BE2C (cell line): ENCODE measurements at regions not wholly inside any gene's neighbourhood (a gene's known extent, or its start where the extent isn't known, plus 50 kb on each side); places are given as distances from the start of the nearest gene placed in this dataset.
"Not testable (repeated sequence)": the region's sequence is repeated elsewhere in the genome, so short reads cannot be mapped to it uniquely, and the experiment has no call there.

ENCODE experiments used
- DNase-seq: peaks from one replicate; pipeline ENCODE4 v3.0.0-alpha.2; 2020
- H3K27me3 ChIP-seq: fragments of 250-450 bp; sonication (Bioruptor Pico); 2 replicates; pipeline ENCODE4 v1.5.1; 2020; ENCODE audit warnings: mild to moderate bottlenecking
- H3K36me3 ChIP-seq: fragments of 250-450 bp; sonication (Bioruptor Pico); 2 replicates; pipeline ENCODE4 v1.5.1; 2020; ENCODE audit warnings: mild to moderate bottlenecking
- H3K4me1 ChIP-seq: fragments of 250-450 bp; sonication (Bioruptor Pico); 2 replicates; pipeline ENCODE4 v1.5.1; 2020
- H3K4me3 ChIP-seq: 2 replicates; pipeline ENCODE4 v1.5.1; 2011; ENCODE audit warnings: low read depth, low read length
- H3K9me3 ChIP-seq: fragments of 250-450 bp; sonication (Bioruptor Pico); 2 replicates; pipeline ENCODE4 v1.5.1; 2020
- TF ChIP-seq, protein P1 (sequence below): IDR thresholded peaks from 2 replicates; pipeline ENCODE4 v1.5.1; 2012; ENCODE audit warnings: mild to moderate bottlenecking, low read depth, low read length

DNA sequence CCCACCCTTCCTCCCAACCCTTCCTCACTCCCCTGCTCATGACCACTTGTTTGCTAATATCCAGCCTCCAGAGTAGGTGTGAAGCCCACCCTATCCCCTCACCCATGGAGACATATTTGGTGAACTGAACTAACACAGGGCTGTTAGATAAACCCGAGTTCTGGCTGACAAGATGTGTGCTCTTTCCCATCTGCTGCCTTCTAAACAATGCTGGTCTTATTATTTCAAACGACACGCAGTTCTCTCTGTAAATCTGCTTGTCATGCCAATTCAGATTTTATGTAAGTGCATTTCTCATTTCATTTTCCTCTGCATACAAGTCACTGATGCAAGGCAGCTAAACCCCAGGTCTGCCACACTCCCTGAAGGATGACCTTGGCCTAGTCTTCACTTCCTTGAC lies 343.0 kb upstream of the CDH5 start:
- Histone ChIP-seq H3K4me3 (no peak overlapping the region), H3K9me3 (no peaks in the 10 kb centered on the region), H3K27me3 (no peaks in the 10 kb centered on the region), H3K36me3 (no peaks in the 10 kb centered on the region), H3K4me1 (no peaks in the 10 kb centered on the region)
- no peak for DNase-seq
- TF ChIP-seq, protein P1, sequence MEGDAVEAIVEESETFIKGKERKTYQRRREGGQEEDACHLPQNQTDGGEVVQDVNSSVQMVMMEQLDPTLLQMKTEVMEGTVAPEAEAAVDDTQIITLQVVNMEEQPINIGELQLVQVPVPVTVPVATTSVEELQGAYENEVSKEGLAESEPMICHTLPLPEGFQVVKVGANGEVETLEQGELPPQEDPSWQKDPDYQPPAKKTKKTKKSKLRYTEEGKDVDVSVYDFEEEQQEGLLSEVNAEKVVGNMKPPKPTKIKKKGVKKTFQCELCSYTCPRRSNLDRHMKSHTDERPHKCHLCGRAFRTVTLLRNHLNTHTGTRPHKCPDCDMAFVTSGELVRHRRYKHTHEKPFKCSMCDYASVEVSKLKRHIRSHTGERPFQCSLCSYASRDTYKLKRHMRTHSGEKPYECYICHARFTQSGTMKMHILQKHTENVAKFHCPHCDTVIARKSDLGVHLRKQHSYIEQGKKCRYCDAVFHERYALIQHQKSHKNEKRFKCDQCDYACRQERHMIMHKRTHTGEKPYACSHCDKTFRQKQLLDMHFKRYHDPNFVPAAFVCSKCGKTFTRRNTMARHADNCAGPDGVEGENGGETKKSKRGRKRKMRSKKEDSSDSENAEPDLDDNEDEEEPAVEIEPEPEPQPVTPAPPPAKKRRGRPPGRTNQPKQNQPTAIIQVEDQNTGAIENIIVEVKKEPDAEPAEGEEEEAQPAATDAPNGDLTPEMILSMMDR, result no peak

DNA sequence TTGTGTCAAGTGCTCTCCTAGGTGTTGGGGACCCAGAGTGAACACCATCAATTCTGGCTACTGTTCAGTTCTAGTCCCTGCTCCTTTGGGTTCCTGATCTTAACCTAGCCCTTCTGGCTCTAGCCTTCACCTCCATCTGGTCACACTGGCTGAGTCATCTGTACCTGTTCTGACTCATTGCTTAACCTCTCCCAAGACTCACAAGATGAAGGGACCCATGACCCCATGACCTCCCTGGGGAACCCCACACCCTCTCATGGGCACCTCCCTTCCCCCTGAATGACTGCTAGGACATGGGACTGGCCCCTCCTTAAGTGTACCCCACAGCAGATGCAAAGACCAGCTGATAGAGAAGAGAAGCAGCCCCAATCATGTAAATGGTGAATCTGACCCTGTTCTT lies 345.8 kb upstream of the CDH5 start:
- TF ChIP-seq, protein P1, result no peak
- Histone ChIP-seq H3K9me3 (no peaks in the 10 kb centered on the region), H3K27me3 (no peaks in the 10 kb centered on the region), H3K4me1 (no peaks in the 10 kb centered on the region), H3K4me3 (no peak overlapping the region), H3K36me3 (no peaks in the 10 kb centered on the region)
- no peak for DNase-seq

DNA sequence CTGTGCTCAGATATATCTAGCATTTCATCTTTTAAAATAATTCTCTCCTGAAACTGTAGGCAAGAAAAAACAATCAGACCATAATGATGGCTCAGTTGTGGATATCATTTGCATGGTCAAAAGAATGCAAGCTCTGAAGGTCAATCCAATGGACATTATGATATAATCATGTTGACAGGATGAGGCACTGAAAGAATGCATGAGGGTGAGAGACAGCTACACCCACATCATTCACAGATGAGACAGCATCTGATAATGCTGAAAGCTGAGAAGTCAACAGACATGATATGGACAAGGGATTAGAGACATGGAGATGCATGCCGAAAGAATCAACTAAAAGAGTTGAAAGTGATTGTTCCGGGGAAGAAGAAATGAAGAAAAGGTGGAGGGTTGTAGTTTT lies 346.4 kb upstream of the CDH5 start:
- Histone ChIP-seq H3K9me3 (no peaks in the 10 kb centered on the region), H3K4me1 (no peaks in the 10 kb centered on the region), H3K36me3 (no peaks in the 10 kb centered on the region), H3K4me3 (no peak overlapping the region), H3K27me3 (no peaks in the 10 kb centered on the region)
- no peak for DNase-seq
- TF ChIP-seq, protein P1, result no peak

DNA sequence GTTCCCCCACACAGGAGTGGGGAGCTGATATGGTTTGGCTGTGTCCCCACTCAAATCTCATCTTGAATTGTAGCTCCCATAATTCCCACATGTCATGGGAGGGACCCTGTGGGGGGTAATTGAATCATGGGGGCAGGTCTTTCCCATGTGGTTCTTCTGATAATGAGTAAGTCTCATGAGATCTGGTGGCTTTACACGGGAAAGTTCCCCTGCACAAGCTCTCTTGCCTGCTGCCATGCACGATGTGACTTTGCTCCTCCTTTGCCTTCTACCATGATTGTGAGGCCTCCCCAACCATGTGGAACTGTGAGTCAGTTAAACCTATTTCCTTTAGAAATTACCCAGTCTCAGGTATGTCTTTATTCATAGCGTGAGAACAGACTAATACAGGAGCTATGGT lies 347.0 kb upstream of the CDH5 start:
- not testable (repeated sequence) for H3K36me3 ChIP-seq, DNase-seq, H3K27me3 ChIP-seq, H3K4me1 ChIP-seq, H3K4me3 ChIP-seq, H3K9me3 ChIP-seq

DNA sequence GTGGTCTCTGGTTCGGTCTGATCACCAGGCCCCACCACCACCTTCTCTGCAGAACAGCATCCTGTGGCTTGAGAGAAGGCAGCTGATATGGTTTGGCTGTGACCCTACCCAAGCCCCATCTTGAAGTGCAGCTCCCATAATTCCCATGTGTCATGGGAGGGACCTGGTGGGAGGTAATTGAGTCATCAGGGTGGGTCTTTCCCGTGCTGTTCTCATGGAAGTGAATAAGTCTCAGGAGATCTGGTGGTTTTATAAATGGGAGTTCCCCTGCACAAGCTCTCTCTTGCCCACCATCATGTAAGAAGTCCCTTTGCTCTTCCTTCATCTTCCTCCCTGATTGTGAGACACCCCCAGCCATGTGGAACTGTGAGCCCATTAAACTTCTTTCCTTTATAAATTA lies 352.3 kb upstream of the CDH5 start:
- TF ChIP-seq, protein P1, result no peak
- no peak for DNase-seq
- no peaks in the 10 kb centered on the region for H3K9me3 ChIP-seq

DNA sequence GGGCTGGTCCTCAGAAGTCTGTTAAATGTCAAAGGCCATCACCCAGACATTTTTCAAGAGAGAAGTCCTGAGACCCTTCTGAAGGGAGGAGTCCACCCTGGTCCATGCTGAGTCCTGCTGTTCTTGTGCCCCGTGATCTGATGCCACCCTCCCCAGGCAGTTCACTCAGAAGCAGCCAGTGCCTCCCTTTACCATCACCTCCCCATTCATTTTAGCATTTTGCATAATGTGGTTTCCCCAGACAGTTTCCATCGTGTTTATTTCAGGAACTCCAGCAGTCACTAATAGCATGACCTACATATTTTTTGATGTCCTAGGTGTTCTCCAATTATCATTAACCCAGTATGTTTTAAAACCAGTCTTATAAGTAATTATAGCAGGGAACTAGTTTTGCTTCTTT lies 353.0 kb upstream of the CDH5 start:
- Histone ChIP-seq H3K9me3 (no peaks in the 10 kb centered on the region), H3K4me1 (no peaks in the 10 kb centered on the region), H3K4me3 (no peak overlapping the region), H3K36me3 (no peaks in the 10 kb centered on the region), H3K27me3 (no peaks in the 10 kb centered on the region)
- TF ChIP-seq, protein P1, result no peak
- DNase-seq, result no peak

More for the DNA sequence above, 352.3 kb upstream of the CDH5 start:
- H3K4me1 ChIP-seq, result no peaks in the 10 kb centered on the region
- H3K27me3 ChIP-seq, result no peaks in the 10 kb centered on the region
- no peaks in the 10 kb centered on the region for H3K36me3 ChIP-seq
- H3K4me3 ChIP-seq, result no peak overlapping the region

DNA sequence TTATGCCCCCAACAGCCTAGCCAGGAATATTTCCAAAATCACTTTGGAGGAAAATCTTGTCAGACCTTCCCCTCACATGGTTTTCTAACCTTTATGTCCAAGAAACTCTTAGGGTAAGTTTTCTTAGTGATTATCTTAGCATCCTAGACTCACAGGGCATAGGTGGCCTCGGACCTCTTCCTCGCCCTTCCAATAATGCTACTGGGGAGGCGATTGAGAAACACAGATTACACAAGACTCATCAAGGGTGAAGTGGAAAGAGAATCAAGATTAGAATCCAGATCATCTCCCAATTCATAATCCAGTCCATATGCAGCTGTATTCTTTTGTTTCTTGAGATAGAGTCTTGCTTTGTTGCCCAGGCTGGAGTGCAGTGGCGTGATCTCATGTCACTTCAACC lies 358.4 kb upstream of the CDH5 start:
- no peak for DNase-seq
- TF ChIP-seq, protein P1, result no peak
- H3K4me3 ChIP-seq, result no peak overlapping the region
- no peaks in the 10 kb centered on the region for H3K36me3 ChIP-seq
- no peaks in the 10 kb centered on the region for H3K27me3 ChIP-seq
- H3K9me3 ChIP-seq, result no peaks in the 10 kb centered on the region
- H3K4me1 ChIP-seq, result no peaks in the 10 kb centered on the region
